GM18873 (cell line): ENCODE measurements at regions not wholly inside any gene's neighbourhood (a gene's known extent, or its start where the extent isn't known, plus 50 kb on each side); places are given as distances from the start of the nearest gene placed in this dataset.

Experiments
- ATAC-seq: cut with Tn5 transposase; IDR thresholded peaks from one replicate; pipeline ENCODE4 v1.9.1; 2021; ENCODE audit warnings: mild to moderate bottlenecking, moderate library complexity, moderate number of reproducible peaks; ENCODE audit not compliant: unreplicated experiment, low FRiP score

- ATAC-seq, result no peak
These were observed 1047.3 kb downstream of the PCDH18 start for GRCh38 chr4:136484996-136485395.

- no peak for ATAC-seq
These were observed 1055.5 kb downstream of the PCDH18 start for GRCh38 chr4:136476753-136477152.

DNA sequence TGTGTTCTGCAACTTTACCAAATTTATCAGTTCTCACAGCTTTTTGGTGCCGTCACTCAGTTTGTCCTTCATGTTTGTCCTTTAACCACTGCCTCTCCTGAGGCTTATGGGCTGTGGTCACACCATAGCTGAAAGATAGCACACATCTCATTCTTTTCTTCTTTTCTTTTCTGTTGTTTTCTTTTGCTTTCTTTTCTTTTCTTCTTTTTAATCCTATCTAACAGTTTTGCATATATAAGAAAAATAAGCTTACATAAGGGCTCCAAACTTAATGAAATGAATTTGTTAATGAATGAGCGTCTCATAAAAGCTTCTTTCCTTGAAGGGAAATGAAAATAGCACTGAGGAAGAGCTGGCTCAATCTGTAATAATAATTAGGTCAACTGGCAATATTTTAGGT, 1061.2 kb downstream of the PCDH18 start:
- no peak for ATAC-seq

DNA sequence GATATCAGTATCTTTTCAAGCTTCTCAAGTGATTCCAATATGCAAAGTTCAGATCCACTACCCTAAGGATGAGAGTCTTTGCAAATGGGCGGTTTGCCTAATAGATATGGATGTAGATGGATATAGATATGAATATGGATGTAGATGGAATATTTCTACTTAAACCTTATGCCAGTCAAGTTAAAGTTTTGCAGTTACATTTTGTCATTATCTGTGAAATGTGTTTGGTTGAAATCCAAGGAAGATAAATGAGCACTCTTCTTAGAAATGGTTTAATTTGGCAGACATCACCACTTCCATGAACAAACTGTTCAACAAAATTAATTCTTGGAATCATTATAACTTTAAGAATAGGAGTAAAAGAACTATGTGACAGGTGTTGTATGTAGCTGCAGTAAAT, 1066.6 kb downstream of the PCDH18 start:
- ATAC-seq, result no peak

- ATAC-seq, result no peak
These were observed 1068.4 kb downstream of the PCDH18 start for GRCh38 chr4:136463941-136464340.

GRCh38 chr4:136461533-136461932, 1070.8 kb downstream of the PCDH18 start:
- ATAC-seq, result no peak

- ATAC-seq, result no peak
These were observed 1074.0 kb downstream of the PCDH18 start for GRCh38 chr4:136458326-136458725.

DNA sequence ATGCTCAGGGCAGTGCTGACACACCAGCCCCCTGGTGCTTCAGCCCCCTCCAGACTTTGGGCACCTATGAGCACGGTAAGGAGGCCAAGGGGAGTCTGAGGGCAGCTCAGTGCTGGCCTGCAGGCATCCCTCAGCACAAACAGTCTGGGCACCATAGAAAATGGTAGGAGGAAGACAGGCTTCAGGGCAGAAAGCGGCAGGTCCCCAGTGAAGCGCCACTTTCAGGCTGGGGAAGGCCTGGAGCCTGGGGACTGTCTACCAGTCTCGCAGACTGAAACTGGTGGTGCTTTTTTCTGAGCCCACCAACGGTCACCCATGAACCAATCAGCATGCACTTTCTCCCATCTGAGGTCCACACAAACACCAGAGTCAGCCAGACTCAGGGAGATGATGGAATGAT, 1074.7 kb downstream of the PCDH18 start:
- no peak for ATAC-seq

DNA sequence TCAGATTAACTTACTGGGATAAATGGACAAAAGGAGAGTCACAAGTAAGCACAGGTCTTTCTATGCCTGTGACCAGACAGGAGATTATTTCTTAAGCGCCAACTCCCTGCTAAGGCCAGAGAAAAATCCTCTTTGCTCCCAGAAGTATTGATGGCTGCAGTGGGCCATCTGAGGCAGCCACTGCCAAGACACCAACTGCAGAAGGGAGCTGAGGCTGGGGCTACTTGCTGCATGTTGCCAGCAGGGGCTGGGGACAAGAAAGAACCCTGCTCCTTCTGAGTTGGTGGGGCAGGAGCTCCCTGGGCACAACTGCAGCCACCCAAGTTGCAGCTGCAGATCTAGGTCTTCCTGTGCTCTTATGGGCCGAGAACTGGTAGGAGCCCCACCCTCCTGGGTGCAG, 1075.3 kb downstream of the PCDH18 start:
- ATAC-seq, result no peak

- ATAC-seq, result no peak
These were observed 1089.3 kb downstream of the PCDH18 start for GRCh38 chr4:136443006-136443405.

DNA sequence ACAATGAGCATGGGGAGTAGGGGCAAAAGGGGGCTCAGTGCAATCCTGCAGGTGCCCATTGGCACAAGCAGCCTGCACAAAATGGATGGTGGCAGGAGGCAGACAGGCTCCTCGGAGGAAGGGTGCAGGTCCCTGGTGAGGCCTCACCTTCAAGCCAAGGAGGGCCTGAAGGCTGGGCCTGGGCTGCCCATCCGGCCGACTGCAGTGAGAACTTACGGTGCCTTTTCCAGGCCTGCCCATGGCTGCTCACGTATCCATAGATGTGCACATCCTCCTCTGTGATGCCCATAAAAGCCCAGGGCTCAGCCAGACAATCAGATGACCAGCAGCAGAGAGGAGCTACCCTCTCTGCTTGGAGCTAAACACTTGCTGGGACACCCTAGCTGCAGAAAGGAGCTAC, 1089.8 kb downstream of the PCDH18 start:
- ATAC-seq, result no peak

- ATAC-seq, result no peak
These were observed 1090.5 kb downstream of the PCDH18 start for GRCh38 chr4:136441629-136442282.

DNA sequence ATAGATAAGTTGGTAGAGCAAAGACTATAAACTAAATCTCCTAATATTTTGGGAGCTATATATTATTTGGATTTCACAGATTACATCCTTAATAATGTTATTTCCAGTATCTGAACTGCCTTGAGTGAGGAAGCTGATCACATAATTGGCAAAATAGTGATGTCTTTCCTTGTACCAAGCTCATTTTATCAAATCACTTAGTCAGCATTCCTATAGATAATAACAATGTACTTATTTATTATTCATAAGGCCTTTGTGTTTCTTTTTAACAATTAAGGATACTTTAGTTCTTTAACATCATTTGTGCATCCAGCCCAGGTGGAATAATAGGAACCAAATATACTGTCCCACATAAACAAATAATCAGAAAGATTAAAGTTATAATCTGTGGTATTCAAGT, 1093.6 kb downstream of the PCDH18 start:
- no peak for ATAC-seq

GRCh38 chr4:136424052-136424451, 1108.2 kb downstream of the PCDH18 start:
- ATAC-seq, result no peak

GRCh38 chr4:136414981-136415380, 1117.3 kb downstream of the PCDH18 start:
- ATAC-seq, result no peak

DNA sequence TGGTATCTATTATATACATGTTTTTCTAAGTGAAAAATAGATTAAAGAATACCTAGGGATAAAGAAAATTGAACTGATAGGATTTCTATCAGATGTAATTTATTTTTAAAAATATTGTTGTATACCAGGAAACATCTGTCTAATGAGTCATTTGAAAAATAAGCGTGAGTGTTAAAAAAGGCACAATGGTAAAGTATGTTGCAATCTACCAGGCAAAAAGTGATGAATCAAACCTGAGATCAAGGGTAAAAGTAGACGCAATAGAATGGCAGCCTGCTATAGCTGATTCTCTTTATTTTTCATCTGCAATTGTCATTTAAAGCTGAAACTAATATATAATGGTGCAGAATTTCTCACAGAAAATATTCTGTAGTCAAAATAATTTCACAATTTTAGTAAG, 1119.6 kb downstream of the PCDH18 start:
- no peak for ATAC-seq

- no peak for ATAC-seq
These were observed 1131.5 kb downstream of the PCDH18 start for GRCh38 chr4:136400829-136401228.

GRCh38 chr4:136395212-136395722, 1137.0 kb downstream of the PCDH18 start:
- ATAC-seq, result no peak

DNA sequence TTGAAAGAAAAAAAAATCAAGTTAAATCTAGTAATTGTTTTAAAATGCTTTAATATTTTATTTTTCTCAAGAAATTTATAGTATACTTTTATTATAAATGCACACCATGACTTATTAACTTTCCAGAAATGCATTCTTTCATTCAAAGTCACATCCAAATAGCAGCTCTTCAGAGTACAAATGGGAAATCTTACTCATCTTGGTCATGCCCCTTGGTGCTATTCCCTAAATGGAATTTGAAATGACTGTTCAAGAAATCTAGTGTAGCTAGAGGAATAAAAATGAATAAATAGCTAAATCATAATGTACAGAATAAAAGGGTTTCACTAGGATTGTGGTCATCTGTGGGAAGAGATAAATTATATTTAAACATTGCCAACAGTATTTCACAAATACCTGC, 1139.7 kb downstream of the PCDH18 start:
- ATAC-seq, result no peak

- no peak for ATAC-seq
These were observed 1141.5 kb downstream of the PCDH18 start for GRCh38 chr4:136390824-136391223.

DNA sequence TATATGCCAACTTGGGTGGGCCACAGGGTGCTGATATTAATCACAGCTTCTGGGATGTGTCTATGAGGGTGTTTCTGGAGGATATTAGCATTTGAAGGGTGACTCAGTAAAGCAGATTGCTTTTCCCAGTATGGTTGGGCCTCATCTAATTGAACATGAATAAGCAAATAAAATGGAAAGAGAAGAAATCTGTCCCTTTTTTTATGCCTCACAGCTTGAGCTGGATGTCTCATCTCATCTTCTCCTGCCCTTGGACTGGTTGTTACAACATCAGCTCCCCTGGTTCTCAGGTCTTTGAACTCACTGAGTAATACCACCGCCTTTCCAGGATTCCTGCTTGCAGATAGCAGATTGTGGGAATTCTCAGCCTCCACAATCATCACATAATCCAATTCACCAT, 1149.2 kb downstream of the PCDH18 start:
- no peak for ATAC-seq

DNA sequence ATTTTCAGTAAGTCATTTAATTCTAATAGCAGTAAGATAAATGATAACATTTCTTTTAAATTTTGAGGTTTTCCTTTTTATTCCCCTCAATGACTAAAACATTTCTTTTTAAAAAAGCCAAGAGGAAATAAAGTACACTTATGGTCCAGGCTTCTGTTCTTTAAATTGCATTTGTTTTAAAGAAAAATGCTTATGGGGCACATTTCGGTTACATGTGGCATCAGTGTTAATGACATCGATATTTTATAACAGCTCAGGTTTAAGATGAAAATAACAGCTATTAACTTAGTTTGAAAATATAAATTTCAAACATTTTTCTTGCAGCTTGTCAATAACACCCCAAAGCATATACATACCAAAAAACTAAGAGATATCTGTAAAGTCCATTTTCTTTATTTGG, 1161.1 kb downstream of the PCDH18 start:
- ATAC-seq, result no peak

DNA sequence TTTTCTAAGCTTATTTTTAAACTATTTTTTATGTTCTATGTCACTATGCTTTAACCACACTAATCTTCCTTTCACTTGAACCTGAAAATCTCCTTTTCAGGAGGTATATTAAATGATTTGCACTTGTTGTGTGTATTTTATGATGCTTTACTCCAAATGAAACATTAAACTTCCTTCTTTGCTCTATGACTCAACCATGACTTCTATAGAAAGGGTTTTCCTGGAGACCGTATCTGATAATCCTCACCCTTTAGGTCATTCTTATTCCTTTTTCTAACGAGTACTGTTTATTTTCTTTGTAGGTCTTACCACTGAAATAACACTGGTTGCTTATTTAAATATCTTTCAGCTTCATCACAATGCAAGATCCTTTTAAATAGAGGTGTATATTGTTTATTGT, 1163.2 kb downstream of the PCDH18 start:
- ATAC-seq, result no peak
